ENCODE measurements at regions not wholly inside any gene's neighbourhood (a gene's known extent, or its start where the extent isn't known, plus 50 kb on each side); places are given as distances from the start of the nearest gene placed in this dataset.

GRCh38 chr2:126827371-126827770 lies 71.3 kb upstream of the TEX51 start:
- no peaks in the 10 kb centered on the region for H3K4me1 ChIP-seq (ENCODE audit: control insufficient read depth, insufficient read depth, low read length)
- ATAC-seq = no peak
- WGBS = 67% methylated on average over 8 of the region's 8 CpGs
- no peaks in the 10 kb centered on the region for H3K9me3 ChIP-seq (ENCODE audit: control insufficient read depth, low read length)
- H3K4me3 ChIP-seq (ENCODE audit: low read length) = no peak overlapping the region
- no peak for DNase-seq
- H3K27ac ChIP-seq (ENCODE audit: low read length) = no peak overlapping the region
- no peaks in the 10 kb centered on the region for H3K27me3 ChIP-seq (ENCODE audit: control insufficient read depth, insufficient read depth)
- intact Hi-C loops (cut with DNase I) = no loop called here

GRCh38 chr2:126828051-126828450 lies 70.6 kb upstream of the TEX51 start:
- ATAC-seq = no peak
- Histone ChIP-seq H3K27me3 (ENCODE audit: control insufficient read depth, insufficient read depth) (no peaks in the 10 kb centered on the region), H3K27ac (ENCODE audit: low read length) (no peak overlapping the region), H3K4me3 (ENCODE audit: low read length) (no peak overlapping the region), H3K4me1 (ENCODE audit: control insufficient read depth, insufficient read depth, low read length) (no peaks in the 10 kb centered on the region), H3K9me3 (ENCODE audit: control insufficient read depth, low read length) (no peaks in the 10 kb centered on the region)
- 82% methylated on average over 4 of the region's 4 CpGs for WGBS
- DNase-seq = no peak
- intact Hi-C loops (cut with DNase I) = no loop called here

- Histone ChIP-seq H3K9me3 (ENCODE audit: control insufficient read depth, low read length) (no peaks in the 10 kb centered on the region), H3K4me1 (ENCODE audit: control insufficient read depth, insufficient read depth, low read length) (no peaks in the 10 kb centered on the region), H3K27ac (ENCODE audit: low read length) (no peak overlapping the region), H3K4me3 (ENCODE audit: low read length) (no peak overlapping the region), H3K27me3 (ENCODE audit: control insufficient read depth, insufficient read depth) (no peaks in the 10 kb centered on the region)
- intact Hi-C loops (cut with DNase I) = no loop called here
- ATAC-seq = no peak
- 71% methylated on average over 4 of the region's 4 CpGs for WGBS
- no peak for DNase-seq
Observed at GRCh38 chr2:126828491-126828890, 70.2 kb upstream of the TEX51 start.

GRCh38 chr2:126831234-126832005 lies 67.3 kb upstream of the TEX51 start:
- Histone ChIP-seq H3K4me3 (ENCODE audit: low read length) (no peak overlapping the region), H3K4me1 (ENCODE audit: control insufficient read depth, insufficient read depth, low read length) (no peaks in the 10 kb centered on the region), H3K9me3 (ENCODE audit: control insufficient read depth, low read length) (no peaks in the 10 kb centered on the region), H3K27me3 (ENCODE audit: control insufficient read depth, insufficient read depth) (no peaks in the 10 kb centered on the region), H3K27ac (ENCODE audit: low read length) (no peak overlapping the region)
- intact Hi-C loops (cut with DNase I) = no loop called here
- ATAC-seq = peak in 1 of 2 donors; percentile 58
- DNase-seq = no peak
- 59% methylated on average over 14 of the region's 14 CpGs for WGBS

- intact Hi-C loops (cut with DNase I) = no loop called here
- no peak overlapping the region for H3K4me3 ChIP-seq (ENCODE audit: low read length)
- H3K27me3 ChIP-seq (ENCODE audit: control insufficient read depth, insufficient read depth) = no peaks in the 10 kb centered on the region
- no peak overlapping the region for H3K27ac ChIP-seq (ENCODE audit: low read length)
- no peaks in the 10 kb centered on the region for H3K4me1 ChIP-seq (ENCODE audit: control insufficient read depth, insufficient read depth, low read length)
- no peaks in the 10 kb centered on the region for H3K9me3 ChIP-seq (ENCODE audit: control insufficient read depth, low read length)
- DNase-seq (no peak), ATAC-seq (no peak)
Observed at GRCh38 chr2:126832014-126832413, 66.7 kb upstream of the TEX51 start.

GRCh38 chr2:126832757-126833156 lies 65.9 kb upstream of the TEX51 start:
- DNase-seq = no peak
- H3K27ac ChIP-seq (ENCODE audit: low read length) = no peak overlapping the region
- ATAC-seq = no peak
- H3K27me3 ChIP-seq (ENCODE audit: control insufficient read depth, insufficient read depth) = no peaks in the 10 kb centered on the region
- H3K4me1 ChIP-seq (ENCODE audit: control insufficient read depth, insufficient read depth, low read length) = no peaks in the 10 kb centered on the region
- intact Hi-C loops (cut with DNase I) = no loop called here
- no peaks in the 10 kb centered on the region for H3K9me3 ChIP-seq (ENCODE audit: control insufficient read depth, low read length)
- WGBS = 90% methylated on average over 5 of the region's 5 CpGs
- H3K4me3 ChIP-seq (ENCODE audit: low read length) = no peak overlapping the region

GRCh38 chr2:126834006-126834659 lies 64.6 kb upstream of the TEX51 start:
- Histone ChIP-seq H3K9me3 (ENCODE audit: control insufficient read depth, low read length) (no peaks in the 10 kb centered on the region), H3K27ac (ENCODE audit: low read length) (no peak overlapping the region), H3K4me3 (ENCODE audit: low read length) (no peak overlapping the region), H3K27me3 (ENCODE audit: control insufficient read depth, insufficient read depth) (no peaks in the 10 kb centered on the region), H3K4me1 (ENCODE audit: control insufficient read depth, insufficient read depth, low read length) (no peaks in the 10 kb centered on the region)
- 98% methylated on average over 6 of the region's 6 CpGs for WGBS
- ATAC-seq = no peak
- intact Hi-C loops (cut with DNase I) = no loop called here
- DNase-seq = no peak

- DNase-seq (no peak), ATAC-seq (no peak)
- WGBS = 89% methylated on average over 8 of the region's 8 CpGs
- intact Hi-C loops (cut with DNase I) = no loop called here
- no peak overlapping the region for H3K4me3 ChIP-seq (ENCODE audit: low read length)
- H3K27me3 ChIP-seq (ENCODE audit: control insufficient read depth, insufficient read depth) = no peaks in the 10 kb centered on the region
- H3K9me3 ChIP-seq (ENCODE audit: control insufficient read depth, low read length) = no peaks in the 10 kb centered on the region
- H3K27ac ChIP-seq (ENCODE audit: low read length) = no peak overlapping the region
- no peaks in the 10 kb centered on the region for H3K4me1 ChIP-seq (ENCODE audit: control insufficient read depth, insufficient read depth, low read length)
Observed at GRCh38 chr2:126835261-126835660, 63.4 kb upstream of the TEX51 start.

GRCh38 chr2:126835831-126836230 lies 62.9 kb upstream of the TEX51 start:
- intact Hi-C loops (cut with DNase I) = no loop called here
- 79% methylated on average over 10 of the region's 10 CpGs for WGBS
- Histone ChIP-seq H3K9me3 (ENCODE audit: control insufficient read depth, low read length) (no peaks in the 10 kb centered on the region), H3K4me1 (ENCODE audit: control insufficient read depth, insufficient read depth, low read length) (no peaks in the 10 kb centered on the region), H3K27ac (ENCODE audit: low read length) (no peak overlapping the region), H3K4me3 (ENCODE audit: low read length) (no peak overlapping the region), H3K27me3 (ENCODE audit: control insufficient read depth, insufficient read depth) (no peaks in the 10 kb centered on the region)
- no peak for ATAC-seq
- no peak for DNase-seq

- Histone ChIP-seq H3K27ac (ENCODE audit: low read length) (no peak overlapping the region), H3K27me3 (ENCODE audit: control insufficient read depth, insufficient read depth) (no peaks in the 10 kb centered on the region), H3K4me3 (ENCODE audit: low read length) (no peak overlapping the region), H3K9me3 (ENCODE audit: control insufficient read depth, low read length) (no peaks in the 10 kb centered on the region), H3K4me1 (ENCODE audit: control insufficient read depth, insufficient read depth, low read length) (no peaks in the 10 kb centered on the region)
- no peak for DNase-seq
- 90% methylated on average over 20 of the region's 20 CpGs for WGBS
- ATAC-seq = no peak
- intact Hi-C loops (cut with DNase I) = no loop called here
Observed at GRCh38 chr2:126836761-126837679, 61.7 kb upstream of the TEX51 start.

Data from right cardiac atrium (tissue), 5 donors.